Fibroblast of villous mesenchyme (primary cell): ENCODE measurements at regions not wholly inside any gene's neighbourhood (a gene's known extent, or its start where the extent isn't known, plus 50 kb on each side); places are given as distances from the start of the nearest gene placed in this dataset.
"Not testable (repeated sequence)": the region's sequence is repeated elsewhere in the genome, so short reads cannot be mapped to it uniquely, and the experiment has no call there.

Source experiments
- DNase-seq: peaks from one replicate; pipeline ENCODE4 v3.0.0-alpha.2; 2010; ENCODE audit warnings: low read depth
- H3K4me3 ChIP-seq: 2 replicates; pipeline ENCODE4 v1.5.1; 2011; ENCODE audit warnings: low read depth, mild to moderate bottlenecking, low read length
- TF ChIP-seq, protein P1 (sequence below): IDR thresholded peaks from 2 replicates; pipeline ENCODE4 v1.5.1; 2012; ENCODE audit warnings: low read depth, mild to moderate bottlenecking, low read length; ENCODE audit not compliant: insufficient read depth

GRCh38 chr12:88361493-88361892 lies 218.8 kb downstream of the KITLG start:
- DNase-seq = no peak
- H3K4me3 ChIP-seq = no peak overlapping the region
- TF ChIP-seq, protein P1, sequence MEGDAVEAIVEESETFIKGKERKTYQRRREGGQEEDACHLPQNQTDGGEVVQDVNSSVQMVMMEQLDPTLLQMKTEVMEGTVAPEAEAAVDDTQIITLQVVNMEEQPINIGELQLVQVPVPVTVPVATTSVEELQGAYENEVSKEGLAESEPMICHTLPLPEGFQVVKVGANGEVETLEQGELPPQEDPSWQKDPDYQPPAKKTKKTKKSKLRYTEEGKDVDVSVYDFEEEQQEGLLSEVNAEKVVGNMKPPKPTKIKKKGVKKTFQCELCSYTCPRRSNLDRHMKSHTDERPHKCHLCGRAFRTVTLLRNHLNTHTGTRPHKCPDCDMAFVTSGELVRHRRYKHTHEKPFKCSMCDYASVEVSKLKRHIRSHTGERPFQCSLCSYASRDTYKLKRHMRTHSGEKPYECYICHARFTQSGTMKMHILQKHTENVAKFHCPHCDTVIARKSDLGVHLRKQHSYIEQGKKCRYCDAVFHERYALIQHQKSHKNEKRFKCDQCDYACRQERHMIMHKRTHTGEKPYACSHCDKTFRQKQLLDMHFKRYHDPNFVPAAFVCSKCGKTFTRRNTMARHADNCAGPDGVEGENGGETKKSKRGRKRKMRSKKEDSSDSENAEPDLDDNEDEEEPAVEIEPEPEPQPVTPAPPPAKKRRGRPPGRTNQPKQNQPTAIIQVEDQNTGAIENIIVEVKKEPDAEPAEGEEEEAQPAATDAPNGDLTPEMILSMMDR = no peak

GRCh38 chr12:88362439-88362838 lies 217.8 kb downstream of the KITLG start:
- H3K4me3 ChIP-seq = no peak overlapping the region
- TF ChIP-seq, protein P1 = no peak
- DNase-seq = no peak

DNA sequence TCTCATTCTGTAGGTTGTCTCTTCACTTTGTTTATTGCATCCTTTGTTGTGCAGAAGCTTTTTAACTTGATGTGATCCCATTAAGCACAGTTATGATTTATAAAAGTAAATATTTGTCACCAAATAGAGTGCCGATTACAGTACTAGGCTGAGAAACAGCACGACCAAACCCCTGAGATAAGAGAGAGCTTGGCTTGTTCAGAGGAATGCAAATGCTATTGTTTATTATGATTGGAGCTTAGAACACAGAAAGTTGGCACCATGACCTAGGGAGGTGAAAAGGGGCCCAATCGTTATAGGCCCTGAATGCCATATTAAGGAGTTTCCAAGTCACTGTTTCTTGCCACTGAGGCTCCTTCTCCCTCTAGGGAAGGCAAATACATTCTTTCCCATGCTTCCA lies 214.9 kb downstream of the KITLG start:
- H3K4me3 ChIP-seq = no peak overlapping the region
- DNase-seq = no peak
- TF ChIP-seq, protein P1 = no peak

- H3K4me3 ChIP-seq = no peak overlapping the region
- TF ChIP-seq, protein P1 = no peak
- DNase-seq = no peak
These were observed 214.2 kb downstream of the KITLG start for GRCh38 chr12:88366101-88366500.

DNA sequence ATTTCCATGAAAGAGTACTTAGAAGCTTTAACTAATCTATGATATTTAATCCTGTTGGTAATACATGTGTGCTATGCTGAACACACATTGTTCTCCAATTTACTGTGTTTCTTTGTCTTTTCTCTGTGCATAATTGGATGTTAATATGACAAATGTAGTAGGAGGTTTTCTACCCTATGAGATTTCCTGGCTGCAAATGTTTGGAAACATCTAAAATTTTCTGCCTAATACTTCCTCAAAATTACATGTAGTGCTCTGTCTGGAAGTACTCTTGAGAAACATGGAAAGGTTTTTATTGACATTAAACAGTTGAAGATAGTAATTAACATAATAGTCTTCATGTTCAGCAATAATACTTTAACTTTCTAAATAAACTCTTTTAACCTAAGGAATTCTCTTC lies 213.0 kb downstream of the KITLG start:
- TF ChIP-seq, protein P1 = no peak
- no peak for DNase-seq
- no peak overlapping the region for H3K4me3 ChIP-seq

DNA sequence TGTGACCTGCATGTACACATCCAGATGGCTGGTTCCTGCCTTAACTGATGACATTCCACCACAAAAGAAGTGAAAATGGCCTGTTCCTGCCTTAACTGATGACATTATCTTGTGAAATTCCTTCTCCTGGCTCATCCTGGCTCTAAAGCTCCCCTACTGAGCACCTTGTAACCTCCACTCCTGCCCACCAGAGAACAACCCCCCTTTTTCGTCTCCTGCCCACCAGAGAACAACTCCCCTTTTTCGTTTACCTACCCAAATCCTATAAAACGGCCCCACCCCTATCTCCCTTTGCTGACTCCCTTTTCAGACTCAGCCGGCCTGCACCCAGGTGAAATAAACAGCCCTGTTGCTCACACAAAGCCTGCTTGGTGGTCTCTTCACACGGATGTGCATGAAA lies 212.2 kb downstream of the KITLG start:
- H3K4me3 ChIP-seq, DNase-seq: not testable (repeated sequence)

GRCh38 chr12:88371416-88372183 lies 208.7 kb downstream of the KITLG start:
- TF ChIP-seq, protein P1 = no peak
- peak; percentile 76 for DNase-seq
- no peak overlapping the region for H3K4me3 ChIP-seq
